GM12878 (cell line): ENCODE measurements at regions not wholly inside any gene's neighbourhood (a gene's known extent, or its start where the extent isn't known, plus 50 kb on each side); places are given as distances from the start of the nearest gene placed in this dataset.

Experiments
- ATAC-seq: fragments of 200-7000 bp; cut with Tn5 transposase; 3 replicates; pipeline ENCODE4 v1.9.1; 2020; ENCODE audit warnings: mild to moderate bottlenecking, moderate library complexity
- BruUV-seq: library from RNA; stranded (reverse); fragments of 400-500 nt; replicated peaks from 2 replicates; lab custom pipeline; 2021; lab: Mats Ljungman, UMichigan
- CTCF ChIA-PET: fragments of 300-600 bp; sonication (Branson Sonifier 250); formaldehyde crosslinking; extraction: SDS; loops from one replicate; lab custom pipeline; 2021; ENCODE audit warnings: inconsistent platforms; lab: Yijun Ruan, JAX
- POLR2A ChIA-PET: fragments of 350-600 bp; formaldehyde crosslinking; extraction: SDS; loops from one replicate; lab custom pipeline; 2021; ENCODE audit warnings: inconsistent platforms; lab: Charles Lee
- RAD21 ChIA-PET: fragments of 300-600 bp; sonication (Branson Sonifier 250); formaldehyde crosslinking; loops from one replicate; lab custom pipeline; 2023; ENCODE audit warnings: antibody characterized with exemption; ENCODE audit not compliant: unreplicated experiment; lab: Charles Lee
- SMC1A ChIA-PET: fragments of 300-600 bp; sonication (Branson Sonifier 250); formaldehyde crosslinking; loops from one replicate; lab custom pipeline; 2023; ENCODE audit not compliant: unreplicated experiment, uncharacterized antibody; lab: Charles Lee
- DNase-seq: peaks from one replicate; pipeline ENCODE4 v3.0.0-alpha.2; 2011; ENCODE audit warnings: low read depth, low spot score
- FAIRE-seq: peaks from 3 replicates; lab custom pipeline; 2011; peaks lifted over from hg19 to GRCh38; lab: Jason Lieb, UNC
- H2AFZ ChIP-seq: 2 replicates; pipeline ENCODE4 v1.6.0; 2011; ENCODE audit warnings: low read depth, low read length, control low read depth; ENCODE audit not compliant: control insufficient read depth
- H3K27ac ChIP-seq: 2 replicates; pipeline ENCODE4 v1.5.1; 2011; ENCODE audit warnings: control low read depth; ENCODE audit not compliant: control insufficient read depth, insufficient read depth
- H3K27me3 ChIP-seq, 2 experiments: replicated peaks in 1 of 2; 2 replicates each; pipeline versions ENCODE4 v1.6.0 to v1.6.1; 2011; ENCODE audit warnings: low read length in 1 of 2; ENCODE audit not compliant: control insufficient read depth in 2 of 2, insufficient read depth in 2 of 2
- H3K36me3 ChIP-seq, 2 experiments: 2 replicates each; pipeline ENCODE4 v1.5.1; 2011; ENCODE audit warnings: low read length in 1 of 2; ENCODE audit not compliant: control insufficient read depth in 2 of 2, insufficient read depth in 2 of 2
- H3K4me1 ChIP-seq: 2 replicates; pipeline ENCODE4 v1.6.1; 2011; ENCODE audit warnings: mild to moderate bottlenecking, low read length, moderate library complexity, mixed read lengths; ENCODE audit not compliant: control insufficient read depth, insufficient read depth
- H3K4me2 ChIP-seq: 2 replicates; pipeline ENCODE4 v1.6.0; 2011; ENCODE audit warnings: control low read depth; ENCODE audit not compliant: control insufficient read depth, insufficient read depth
- H3K4me3 ChIP-seq: fragments of 200-600 bp; sonication (generic); 2 replicates; pipeline ENCODE4 v1.5.1; 2016
- H3K79me2 ChIP-seq: 2 replicates; pipeline ENCODE4 v1.6.0; 2011; ENCODE audit warnings: low read length; ENCODE audit not compliant: control insufficient read depth, insufficient read depth
- H3K9ac ChIP-seq: 2 replicates; pipeline ENCODE4 v1.8.0; 2011; ENCODE audit warnings: low read length, control low read depth, mixed read lengths; ENCODE audit not compliant: control insufficient read depth, insufficient read depth
- H3K9me3 ChIP-seq: replicated peaks from 3 replicates; pipeline ENCODE4 v1.5.1; 2011; ENCODE audit warnings: mild to moderate bottlenecking, low read length; ENCODE audit not compliant: control insufficient read depth, insufficient read depth
- H4K20me1 ChIP-seq: 2 replicates; pipeline ENCODE4 v1.6.0; 2011; ENCODE audit not compliant: control insufficient read depth, insufficient read depth
- BRCA1 ChIP-seq: IDR thresholded peaks from 2 replicates; pipeline ENCODE4 v1.6.1; 2011; ENCODE audit warnings: low read depth, low read length, improper control_type of control experiment
- KDM1A ChIP-seq: fragments of 200-600 bp; sonication (generic); IDR thresholded peaks from 2 replicates; pipeline ENCODE4 v1.6.1; 2016; ENCODE audit warnings: borderline replicate concordance
- SMC3 ChIP-seq: IDR thresholded peaks from 2 replicates; pipeline ENCODE4 v1.6.1; 2011; ENCODE audit warnings: low read length, improper control_type of control experiment, borderline replicate concordance
- YBX1 ChIP-seq: fragments of 450-650 bp; IDR thresholded peaks from 2 replicates; pipeline ENCODE4 v1.6.1; 2016; ENCODE audit warnings: antibody characterized with exemption
- ZNF622 ChIP-seq: fragments of 450-650 bp; IDR thresholded peaks from 2 replicates; pipeline ENCODE4 v1.6.1; 2017; ENCODE audit warnings: mild to moderate bottlenecking, inconsistent platforms
- WGBS: methylation state at CpG from one replicate; pipeline ENCODE4 v1.1.6; 2016; ENCODE audit warnings: low lambda C conversion rate; ENCODE audit not compliant: insufficient replicate concordance, insufficient coverage; ENCODE audit errors: missing lambda C conversion rate; 5-methylcytosine and 5-hydroxymethylcytosine counted together
- in situ Hi-C: fragments of 300-500 bp; cut with MboI; formaldehyde crosslinking; loops from 9 replicates; pipeline ENCODE4 v1.14.3; 2018; ENCODE audit warnings: mixed read lengths
- intact Hi-C: fragments of 100-400 bp; cut with micrococcal nuclease; formaldehyde crosslinking; loops from one replicate; pipeline ENCODE4 v1.14.2; 2022; ENCODE audit not compliant: unreplicated experiment
- TF ChIP-seq, protein P1 (sequence below): fragments of 450-650 bp; IDR thresholded peaks from 2 replicates; pipeline ENCODE4 v1.6.1; 2017; ENCODE audit warnings: mild to moderate bottlenecking, moderate library complexity
- TF ChIP-seq, protein P2 (sequence below): IDR thresholded peaks from 2 replicates; pipeline ENCODE4 v1.6.1; 2012; ENCODE audit warnings: low read length, inconsistent platforms

DNA sequence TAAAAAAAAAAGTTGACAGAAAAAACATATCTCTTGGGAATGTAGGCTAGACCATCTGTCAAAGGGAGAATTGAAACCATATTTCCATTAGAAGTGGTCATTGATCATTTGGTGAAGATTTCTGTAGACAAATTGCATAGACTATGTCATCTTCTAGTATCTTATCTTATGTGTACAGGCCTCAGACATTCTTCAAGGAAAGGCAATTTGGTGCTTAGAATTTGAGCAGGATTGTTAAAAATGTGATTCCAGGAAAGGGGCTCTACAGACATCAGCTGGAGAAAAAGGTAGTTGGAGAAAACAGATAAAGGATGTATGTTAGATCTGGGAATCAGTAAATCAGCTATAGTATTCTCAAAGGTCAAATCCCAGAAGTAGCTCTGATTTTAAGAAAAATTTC, 627.1 kb downstream of the TMTC2 start (continued):
- TF ChIP-seq, protein P1, sequence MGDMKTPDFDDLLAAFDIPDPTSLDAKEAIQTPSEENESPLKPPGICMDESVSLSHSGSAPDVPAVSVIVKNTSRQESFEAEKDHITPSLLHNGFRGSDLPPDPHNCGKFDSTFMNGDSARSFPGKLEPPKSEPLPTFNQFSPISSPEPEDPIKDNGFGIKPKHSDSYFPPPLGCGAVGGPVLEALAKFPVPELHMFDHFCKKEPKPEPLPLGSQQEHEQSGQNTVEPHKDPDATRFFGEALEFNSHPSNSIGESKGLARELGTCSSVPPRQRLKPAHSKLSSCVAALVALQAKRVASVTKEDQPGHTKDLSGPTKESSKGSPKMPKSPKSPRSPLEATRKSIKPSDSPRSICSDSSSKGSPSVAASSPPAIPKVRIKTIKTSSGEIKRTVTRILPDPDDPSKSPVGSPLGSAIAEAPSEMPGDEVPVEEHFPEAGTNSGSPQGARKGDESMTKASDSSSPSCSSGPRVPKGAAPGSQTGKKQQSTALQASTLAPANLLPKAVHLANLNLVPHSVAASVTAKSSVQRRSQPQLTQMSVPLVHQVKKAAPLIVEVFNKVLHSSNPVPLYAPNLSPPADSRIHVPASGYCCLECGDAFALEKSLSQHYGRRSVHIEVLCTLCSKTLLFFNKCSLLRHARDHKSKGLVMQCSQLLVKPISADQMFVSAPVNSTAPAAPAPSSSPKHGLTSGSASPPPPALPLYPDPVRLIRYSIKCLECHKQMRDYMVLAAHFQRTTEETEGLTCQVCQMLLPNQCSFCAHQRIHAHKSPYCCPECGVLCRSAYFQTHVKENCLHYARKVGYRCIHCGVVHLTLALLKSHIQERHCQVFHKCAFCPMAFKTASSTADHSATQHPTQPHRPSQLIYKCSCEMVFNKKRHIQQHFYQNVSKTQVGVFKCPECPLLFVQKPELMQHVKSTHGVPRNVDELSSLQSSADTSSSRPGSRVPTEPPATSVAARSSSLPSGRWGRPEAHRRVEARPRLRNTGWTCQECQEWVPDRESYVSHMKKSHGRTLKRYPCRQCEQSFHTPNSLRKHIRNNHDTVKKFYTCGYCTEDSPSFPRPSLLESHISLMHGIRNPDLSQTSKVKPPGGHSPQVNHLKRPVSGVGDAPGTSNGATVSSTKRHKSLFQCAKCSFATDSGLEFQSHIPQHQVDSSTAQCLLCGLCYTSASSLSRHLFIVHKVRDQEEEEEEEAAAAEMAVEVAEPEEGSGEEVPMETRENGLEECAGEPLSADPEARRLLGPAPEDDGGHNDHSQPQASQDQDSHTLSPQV = no peak
- TF ChIP-seq BRCA1 = no peak
- TF ChIP-seq SMC3 = no peak
- TF ChIP-seq ZNF622 = no peak
- TF ChIP-seq KDM1A = no peak

DNA sequence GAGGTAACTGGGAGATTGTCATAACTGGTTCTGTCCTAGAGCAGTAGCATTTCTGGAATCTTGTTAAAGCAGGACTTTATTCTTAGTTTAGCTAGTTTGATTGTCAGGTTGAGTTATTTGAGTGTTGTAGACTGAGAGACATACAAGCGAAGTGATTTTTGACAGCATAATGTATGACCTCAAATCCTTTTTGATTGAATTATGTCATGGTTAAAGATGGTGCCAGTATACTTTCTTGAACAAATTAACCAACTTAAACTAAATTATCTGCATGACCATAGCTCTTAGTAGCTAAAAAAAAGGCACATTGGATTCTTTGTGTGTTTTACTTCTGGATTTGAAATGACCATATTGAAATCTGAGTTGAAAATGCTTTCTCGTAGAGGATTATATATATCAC, 626.6 kb downstream of the TMTC2 start:
- 0% methylated on average over 2 of the region's 2 CpGs for WGBS
- Histone ChIP-seq H4K20me1 (no peaks in the 10 kb centered on the region), H3K9ac (no peak overlapping the region), H3K9me3 (no peaks in the 10 kb centered on the region), H2AFZ (no peak overlapping the region), H3K4me3 (no peak overlapping the region), H3K4me2 (no peak overlapping the region), H3K36me3 (no peaks in the 10 kb centered on the region), H3K27ac (no peak overlapping the region), H3K79me2 (no peaks in the 10 kb centered on the region), H3K27me3 (no peaks in the 10 kb centered on the region), H3K4me1 (no peaks in the 10 kb centered on the region)
- CTCF ChIA-PET = no interaction called here
- TF ChIP-seq, protein P2, sequence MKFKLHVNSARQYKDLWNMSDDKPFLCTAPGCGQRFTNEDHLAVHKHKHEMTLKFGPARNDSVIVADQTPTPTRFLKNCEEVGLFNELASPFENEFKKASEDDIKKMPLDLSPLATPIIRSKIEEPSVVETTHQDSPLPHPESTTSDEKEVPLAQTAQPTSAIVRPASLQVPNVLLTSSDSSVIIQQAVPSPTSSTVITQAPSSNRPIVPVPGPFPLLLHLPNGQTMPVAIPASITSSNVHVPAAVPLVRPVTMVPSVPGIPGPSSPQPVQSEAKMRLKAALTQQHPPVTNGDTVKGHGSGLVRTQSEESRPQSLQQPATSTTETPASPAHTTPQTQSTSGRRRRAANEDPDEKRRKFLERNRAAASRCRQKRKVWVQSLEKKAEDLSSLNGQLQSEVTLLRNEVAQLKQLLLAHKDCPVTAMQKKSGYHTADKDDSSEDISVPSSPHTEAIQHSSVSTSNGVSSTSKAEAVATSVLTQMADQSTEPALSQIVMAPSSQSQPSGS = no peak
- no peak for TF ChIP-seq YBX1
- no peak for FAIRE-seq
- no peak for ATAC-seq
- BruUV-seq = no TSS peak
- POLR2A ChIA-PET = no interaction called here
- SMC1A ChIA-PET = interaction anchor here (1.0 to 1.2 kb wide), 2 partner anchors 9 to 66 kb away, joined by 3 to 5 read pairs; no protein-coding TSS in a partner anchor
- in situ Hi-C loops = no loop called here
- RAD21 ChIA-PET = no interaction called here
- no peak for DNase-seq
- intact Hi-C loops = no loop called here
